MCF 10A (cell line): ENCODE measurements at regions not wholly inside any gene's neighbourhood (a gene's known extent, or its start where the extent isn't known, plus 50 kb on each side); places are given as distances from the start of the nearest gene placed in this dataset.

Experiments
- BruUV-seq: library from RNA; stranded (reverse); fragments of 400-500 nt; replicated peaks from 2 replicates; lab custom pipeline; 2021; lab: Mats Ljungman, UMichigan
- CTCF ChIA-PET: fragments of 300-600 bp; sonication (Branson Sonifier 250); formaldehyde crosslinking; extraction: SDS; loops from one replicate; lab custom pipeline; 2021; ENCODE audit warnings: antibody characterized with exemption, inconsistent platforms; lab: Yijun Ruan, JAX
- POLR2A ChIA-PET: fragments of 300-600, 350-650 bp; sonication (Branson Sonifier 250); formaldehyde crosslinking; extraction: SDS; loops from one replicate; lab custom pipeline; 2020; ENCODE audit warnings: antibody characterized with exemption, inconsistent platforms; lab: Yijun Ruan, JAX
- DNase-seq: peaks from one replicate; pipeline ENCODE4 v3.0.0-alpha.2; 2018; ENCODE audit not compliant: unreplicated experiment
- H3K27ac Mint-ChIP-seq: one replicate; pipeline ENCODE4 v1.8.0; 2022; ENCODE audit warnings: mild to moderate bottlenecking, low read depth, mixed read lengths; ENCODE audit not compliant: unreplicated experiment
- H3K27me3 Mint-ChIP-seq: one replicate; pipeline ENCODE4 v1.8.0; 2022; ENCODE audit warnings: mixed read lengths; ENCODE audit not compliant: insufficient read depth, unreplicated experiment
- H3K36me3 Mint-ChIP-seq: one replicate; pipeline ENCODE4 v1.8.0; 2022; ENCODE audit warnings: mild to moderate bottlenecking, moderate library complexity, mixed read lengths; ENCODE audit not compliant: insufficient read depth, unreplicated experiment
- H3K4me1 Mint-ChIP-seq: one replicate; pipeline ENCODE4 v1.8.0; 2022; ENCODE audit warnings: mixed read lengths; ENCODE audit not compliant: insufficient read depth, unreplicated experiment
- H3K4me3 Mint-ChIP-seq: one replicate; pipeline ENCODE4 v1.8.0; 2022; ENCODE audit warnings: mild to moderate bottlenecking, moderate library complexity, mixed read lengths; ENCODE audit not compliant: unreplicated experiment
- H3K9me3 Mint-ChIP-seq: one replicate; pipeline ENCODE4 v1.8.0; 2022; ENCODE audit warnings: mixed read lengths; ENCODE audit not compliant: unreplicated experiment
- CTCF ChIP-seq: fragments of 200-600 bp; IDR thresholded peaks from one replicate; pipeline ENCODE4 v1.8.0; 2022; ENCODE audit warnings: antibody characterized with exemption, mild to moderate bottlenecking; ENCODE audit not compliant: unreplicated experiment
- intact Hi-C: fragments of 100-400 bp; cut with micrococcal nuclease; formaldehyde crosslinking; loops from 2 replicates; pipeline ENCODE4 v1.14.1; 2022

- no peak overlapping the region for H3K4me3 Mint-ChIP-seq
- no peak overlapping the region for H3K27ac Mint-ChIP-seq
- no peaks in the 10 kb centered on the region for H3K36me3 Mint-ChIP-seq
- ChIA-PET CTCF (no interaction called here), POLR2A (interaction anchor here (0.6 to 1.2 kb wide), 2 partner anchors 8 to 123 kb away, joined by 3 to 5 read pairs; no protein-coding TSS in a partner anchor)
- no peaks in the 10 kb centered on the region for H3K27me3 Mint-ChIP-seq
- no peaks in the 10 kb centered on the region for H3K9me3 Mint-ChIP-seq
- intact Hi-C loops = no loop called here
- DNase-seq = no peak
- no peak for TF ChIP-seq CTCF
- BruUV-seq = no TSS peak
- H3K4me1 Mint-ChIP-seq = no peaks in the 10 kb centered on the region
Measured at GRCh38 chr6:145415616-145416015, 319.7 kb downstream of the EPM2A start.

GRCh38 chr6:145420599-145420998, 314.7 kb downstream of the EPM2A start:
- Mint-ChIP-seq H3K4me3 (no peak overlapping the region), H3K36me3 (no peaks in the 10 kb centered on the region)
- no TSS peak for BruUV-seq

GRCh38 chr6:145423936-145424335, 311.4 kb downstream of the EPM2A start:
- ChIA-PET POLR2A (interaction anchor here (0.6 to 0.7 kb wide), 2 partner anchors 10 to 187 kb away, joined by 3 read pairs; no protein-coding TSS in a partner anchor), CTCF (interaction anchor here (0.6 to 0.7 kb wide), 3 partner anchors 30 to 1821 kb away, joined by 3 read pairs; no protein-coding TSS in a partner anchor)
- TF ChIP-seq CTCF = no peak
- no peak for DNase-seq
- no TSS peak for BruUV-seq
- Mint-ChIP-seq H3K9me3 (no peaks in the 10 kb centered on the region), H3K27me3 (no peaks in the 10 kb centered on the region), H3K27ac (no peak overlapping the region), H3K36me3 (no peaks in the 10 kb centered on the region), H3K4me3 (no peak overlapping the region), H3K4me1 (no peaks in the 10 kb centered on the region)
- intact Hi-C loops = no loop called here

More at GRCh38 chr6:145420599-145420998, 314.7 kb downstream of the EPM2A start:
- H3K27me3 Mint-ChIP-seq = no peaks in the 10 kb centered on the region
- H3K27ac Mint-ChIP-seq = no peak overlapping the region
- H3K4me1 Mint-ChIP-seq = no peaks in the 10 kb centered on the region
- no peaks in the 10 kb centered on the region for H3K9me3 Mint-ChIP-seq
- CTCF ChIA-PET = no interaction called here
- intact Hi-C loops = no loop called here
- POLR2A ChIA-PET = interaction anchor here (0.6 kb wide), 1 partner anchor 385 kb away, joined by 3 read pairs; no protein-coding TSS in a partner anchor
- DNase-seq = no peak
- TF ChIP-seq CTCF = no peak

- Mint-ChIP-seq H3K9me3 (no peaks in the 10 kb centered on the region), H3K4me1 (no peaks in the 10 kb centered on the region), H3K36me3 (no peaks in the 10 kb centered on the region), H3K27me3 (no peaks in the 10 kb centered on the region), H3K27ac (no peak overlapping the region), H3K4me3 (no peak overlapping the region)
- ChIA-PET CTCF (no interaction called here), POLR2A (no interaction called here)
- no peak for DNase-seq
- no peak for TF ChIP-seq CTCF
- intact Hi-C loops = no loop called here
- no TSS peak for BruUV-seq
Measured at GRCh38 chr6:145427232-145427631, 308.1 kb downstream of the EPM2A start.
